ENCODE measurements at regions not wholly inside any gene's neighbourhood (a gene's known extent, or its start where the extent isn't known, plus 50 kb on each side); places are given as distances from the start of the nearest gene placed in this dataset.

GRCh38 chr3:13234666-13235065, 161.4 kb upstream of the IQSEC1 start:
- TF ChIP-seq CTCF (IDR thresholded peaks at IDR 0.05) (no peak), POLR2A (IDR thresholded peaks at IDR 0.05; ENCODE audit: low read depth) (no peak), EP300 (IDR thresholded peaks at IDR 0.05) (no peak), POLR2AphosphoS5 (IDR thresholded peaks at IDR 0.05) (no peak)
